Liver (tissue), 8 donors: ENCODE measurements at regions not wholly inside any gene's neighbourhood (a gene's known extent, or its start where the extent isn't known, plus 50 kb on each side); places are given as distances from the start of the nearest gene placed in this dataset.

Source experiments
- DNase-seq: peaks from one replicate; pipeline ENCODE4 v3.0.0-alpha.2; 2017; ENCODE audit warnings: low spot score
- H3K27ac ChIP-seq, 2 donors: one replicate each; pipeline ENCODE4 v1.7.0; 2013; ENCODE audit warnings: inconsistent platforms in 2 of 2, low read length in 2 of 2, control low read depth in 1 of 2, low read depth in 1 of 2, mild to moderate bottlenecking in 1 of 2
- H3K27me3 ChIP-seq, 4 donors: one replicate each; pipeline versions ENCODE4 v1.6.1 to v1.7.0; 2013; ENCODE audit warnings: low read length in 3 of 4, inconsistent platforms in 1 of 4, mild to moderate bottlenecking in 1 of 4, moderate library complexity in 1 of 4; ENCODE audit not compliant: control insufficient read depth in 4 of 4, insufficient read depth in 4 of 4
- H3K36me3 ChIP-seq, 4 donors: one replicate each; pipeline versions ENCODE4 v1.6.1 to v1.7.0; 2013; ENCODE audit warnings: low read length in 3 of 4, mild to moderate bottlenecking in 3 of 4, low read depth in 1 of 4, moderate library complexity in 1 of 4; ENCODE audit not compliant: control insufficient read depth in 4 of 4, insufficient read depth in 3 of 4
- H3K4me1 ChIP-seq, 4 donors: one replicate each; pipeline versions ENCODE4 v1.6.1 to v1.7.0; 2013; ENCODE audit warnings: low read length in 3 of 4, mild to moderate bottlenecking in 3 of 4, moderate library complexity in 1 of 4; ENCODE audit not compliant: control insufficient read depth in 4 of 4, insufficient read depth in 4 of 4
- H3K4me3 ChIP-seq, 3 donors: one replicate each; pipeline versions ENCODE4 v1.6.1 to v1.7.0; 2013; ENCODE audit warnings: low read length in 3 of 3, control low read depth in 1 of 3, low read depth in 1 of 3, mild to moderate bottlenecking in 1 of 3
- H3K9ac ChIP-seq, 2 donors: one replicate each; pipeline ENCODE4 v1.7.0; 2013; ENCODE audit warnings: low read length in 2 of 2, mild to moderate bottlenecking in 2 of 2, moderate library complexity in 2 of 2, control low read depth in 1 of 2, low read depth in 1 of 2
- H3K9me3 ChIP-seq, 4 donors: one replicate each; pipeline versions ENCODE4 v1.6.1 to v1.7.0; 2013; ENCODE audit warnings: low read length in 3 of 4; ENCODE audit not compliant: control insufficient read depth in 4 of 4
- FOXA1 ChIP-seq: IDR thresholded peaks from 2 replicates; pipeline ENCODE4 v1.6.1; 2016; ENCODE audit warnings: antibody characterized with exemption
- GABPA ChIP-seq, 2 donors: IDR thresholded peaks in 1 of 2; conservative IDR thresholded peaks in 1 of 2; 2 replicates each; pipeline ENCODE4 v1.6.1; 2016; ENCODE audit warnings: antibody characterized with exemption in 2 of 2, mild to moderate bottlenecking in 1 of 2, moderate library complexity in 1 of 2
- HNF4A ChIP-seq, 2 donors: conservative IDR thresholded peaks; 2 replicates each; pipeline ENCODE4 v1.6.1; 2016; ENCODE audit warnings: antibody characterized with exemption in 2 of 2, mild to moderate bottlenecking in 2 of 2
- HNF4G ChIP-seq: IDR thresholded peaks from 2 replicates; pipeline ENCODE4 v1.6.1; 2016; ENCODE audit warnings: antibody characterized with exemption
- JUND ChIP-seq, 2 donors: IDR thresholded peaks; 2 replicates each; pipeline ENCODE4 v1.6.1; 2016; ENCODE audit warnings: antibody characterized with exemption in 2 of 2
- NR2F2 ChIP-seq: IDR thresholded peaks from 2 replicates; pipeline ENCODE4 v1.6.1; 2016; ENCODE audit warnings: antibody characterized with exemption
- RXRA ChIP-seq, 2 donors: IDR thresholded peaks; 2 replicates each; pipeline ENCODE4 v1.6.1; 2017 to 2018; ENCODE audit warnings: antibody characterized with exemption in 2 of 2, mild to moderate bottlenecking in 1 of 2
- SP1 ChIP-seq: IDR thresholded peaks from 2 replicates; pipeline ENCODE4 v1.6.1; 2018; ENCODE audit warnings: antibody characterized with exemption, mild to moderate bottlenecking
- TAF1 ChIP-seq: conservative IDR thresholded peaks from 2 replicates; pipeline ENCODE4 v1.6.1; 2016; ENCODE audit warnings: antibody characterized with exemption, mild to moderate bottlenecking
- YY1 ChIP-seq: IDR thresholded peaks from 2 replicates; pipeline ENCODE4 v1.6.1; 2016; ENCODE audit warnings: antibody characterized with exemption, mild to moderate bottlenecking
- WGBS: extraction: QIAGEN DNeasy Blood & Tissue Kit; methylation state at CpG from one replicate; pipeline ENCODE4 v1.1.7; 2013; 5-methylcytosine and 5-hydroxymethylcytosine counted together
- TF ChIP-seq, protein P1 (sequence below): IDR thresholded peaks from 2 replicates; pipeline ENCODE4 v1.6.1; 2016; ENCODE audit warnings: antibody characterized with exemption
- TF ChIP-seq, protein P2 (sequence below): IDR thresholded peaks from 2 replicates; pipeline ENCODE4 v1.6.1; 2016; ENCODE audit warnings: antibody characterized with exemption
- TF ChIP-seq, protein P3 (sequence below): IDR thresholded peaks from 2 replicates; pipeline ENCODE4 v1.6.1; 2016; ENCODE audit warnings: antibody characterized with exemption
- TF ChIP-seq, protein P4 (sequence below): IDR thresholded peaks from 2 replicates; pipeline ENCODE4 v1.6.1; 2016; ENCODE audit warnings: antibody characterized with exemption, mild to moderate bottlenecking
- TF ChIP-seq, protein P5 (sequence below): fragments of 150-350 bp; IDR thresholded peaks from 2 replicates; pipeline ENCODE4 v1.5.1; 2017; ENCODE audit warnings: improper control_type of control experiment, low read depth, low read length; ENCODE audit not compliant: missing input control
- donor health status: healthy.
- donor health status: healthy.
- donor health status: healthy.
- donor health status: healthy.
- donor health status: healthy.

DNA sequence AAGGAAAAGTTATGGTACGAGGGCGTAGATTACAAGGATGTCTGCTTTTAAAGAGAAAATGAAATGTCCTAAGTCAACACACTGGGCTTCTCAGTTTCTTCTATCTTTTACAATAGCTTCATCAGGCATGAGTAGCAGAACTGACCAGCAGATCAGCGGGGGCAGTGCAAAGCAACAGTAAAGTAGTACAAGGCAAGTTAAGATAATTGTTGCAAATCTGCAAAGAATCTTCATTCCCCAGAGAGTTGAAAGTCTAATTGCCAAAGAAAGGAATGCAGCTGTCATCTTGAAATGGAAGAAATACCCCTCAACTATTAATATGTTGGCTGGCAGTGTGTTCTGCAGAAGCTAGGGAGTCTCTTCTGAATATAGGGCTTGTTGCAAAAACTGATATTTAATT, 60.2 kb upstream of the SLC39A10 start:
- Histone ChIP-seq H3K9ac (no peak overlapping the region), H3K4me1 (peaks cover 0 to 13% (median 11%) of the 10 kb centered on the region in 4 donors), H3K9me3 (no peaks in the 10 kb centered on the region), H3K27me3 (no peaks in the 10 kb centered on the region), H3K36me3 (no peaks in the 10 kb centered on the region), H3K4me3 (no peak overlapping the region), H3K27ac (no peak overlapping the region)
- no peak for TF ChIP-seq TAF1
- TF ChIP-seq, protein P1, sequence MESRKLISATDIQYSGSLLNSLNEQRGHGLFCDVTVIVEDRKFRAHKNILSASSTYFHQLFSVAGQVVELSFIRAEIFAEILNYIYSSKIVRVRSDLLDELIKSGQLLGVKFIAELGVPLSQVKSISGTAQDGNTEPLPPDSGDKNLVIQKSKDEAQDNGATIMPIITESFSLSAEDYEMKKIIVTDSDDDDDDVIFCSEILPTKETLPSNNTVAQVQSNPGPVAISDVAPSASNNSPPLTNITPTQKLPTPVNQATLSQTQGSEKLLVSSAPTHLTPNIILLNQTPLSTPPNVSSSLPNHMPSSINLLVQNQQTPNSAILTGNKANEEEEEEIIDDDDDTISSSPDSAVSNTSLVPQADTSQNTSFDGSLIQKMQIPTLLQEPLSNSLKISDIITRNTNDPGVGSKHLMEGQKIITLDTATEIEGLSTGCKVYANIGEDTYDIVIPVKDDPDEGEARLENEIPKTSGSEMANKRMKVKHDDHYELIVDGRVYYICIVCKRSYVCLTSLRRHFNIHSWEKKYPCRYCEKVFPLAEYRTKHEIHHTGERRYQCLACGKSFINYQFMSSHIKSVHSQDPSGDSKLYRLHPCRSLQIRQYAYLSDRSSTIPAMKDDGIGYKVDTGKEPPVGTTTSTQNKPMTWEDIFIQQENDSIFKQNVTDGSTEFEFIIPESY = no peak
- TF ChIP-seq NR2F2 = no peak
- TF ChIP-seq JUND (IDR thresholded peaks at IDR 0.05) = no peak
- TF ChIP-seq GABPA (IDR thresholded peaks at IDR 0.05 in 1 of 2, conservative IDR thresholded peaks at IDR 0.05 in 1 of 2) = no peak
- TF ChIP-seq FOXA1 = no peak
- TF ChIP-seq, protein P2, sequence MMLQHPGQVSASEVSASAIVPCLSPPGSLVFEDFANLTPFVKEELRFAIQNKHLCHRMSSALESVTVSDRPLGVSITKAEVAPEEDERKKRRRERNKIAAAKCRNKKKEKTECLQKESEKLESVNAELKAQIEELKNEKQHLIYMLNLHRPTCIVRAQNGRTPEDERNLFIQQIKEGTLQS = no peak
- DNase-seq = no peak
- WGBS = 95% methylated on average over 3 of the region's 3 CpGs

DNA sequence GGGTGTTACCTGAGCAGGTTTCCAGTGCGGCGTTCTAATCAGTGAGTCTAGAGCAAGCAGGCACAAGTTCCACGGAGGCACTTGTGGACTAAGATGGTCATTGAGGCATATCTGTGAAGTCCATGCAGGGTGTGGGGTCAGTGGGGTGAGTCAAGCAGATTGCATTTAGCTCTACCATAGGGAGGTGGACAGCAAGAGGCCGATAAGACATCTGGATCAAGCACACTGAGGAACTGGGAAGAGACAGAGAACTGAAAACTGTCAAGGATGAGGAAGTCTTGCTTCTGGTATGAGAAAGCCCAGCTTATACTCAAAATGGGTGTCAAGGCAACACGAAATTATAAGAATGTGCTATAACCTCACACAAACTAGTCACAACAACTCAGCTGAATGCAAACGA, 61.2 kb upstream of the SLC39A10 start:
- no peak overlapping the region for H3K9ac ChIP-seq
- H3K36me3 ChIP-seq = no peaks in the 10 kb centered on the region
- no peak overlapping the region for H3K27ac ChIP-seq
- no peak for TF ChIP-seq FOXA1
- TF ChIP-seq HNF4A (conservative IDR thresholded peaks at IDR 0.05) = no peak
- TF ChIP-seq, protein P3, sequence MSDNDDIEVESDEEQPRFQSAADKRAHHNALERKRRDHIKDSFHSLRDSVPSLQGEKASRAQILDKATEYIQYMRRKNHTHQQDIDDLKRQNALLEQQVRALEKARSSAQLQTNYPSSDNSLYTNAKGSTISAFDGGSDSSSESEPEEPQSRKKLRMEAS = no peak
- TF ChIP-seq HNF4G = no peak
- TF ChIP-seq, protein P4, sequence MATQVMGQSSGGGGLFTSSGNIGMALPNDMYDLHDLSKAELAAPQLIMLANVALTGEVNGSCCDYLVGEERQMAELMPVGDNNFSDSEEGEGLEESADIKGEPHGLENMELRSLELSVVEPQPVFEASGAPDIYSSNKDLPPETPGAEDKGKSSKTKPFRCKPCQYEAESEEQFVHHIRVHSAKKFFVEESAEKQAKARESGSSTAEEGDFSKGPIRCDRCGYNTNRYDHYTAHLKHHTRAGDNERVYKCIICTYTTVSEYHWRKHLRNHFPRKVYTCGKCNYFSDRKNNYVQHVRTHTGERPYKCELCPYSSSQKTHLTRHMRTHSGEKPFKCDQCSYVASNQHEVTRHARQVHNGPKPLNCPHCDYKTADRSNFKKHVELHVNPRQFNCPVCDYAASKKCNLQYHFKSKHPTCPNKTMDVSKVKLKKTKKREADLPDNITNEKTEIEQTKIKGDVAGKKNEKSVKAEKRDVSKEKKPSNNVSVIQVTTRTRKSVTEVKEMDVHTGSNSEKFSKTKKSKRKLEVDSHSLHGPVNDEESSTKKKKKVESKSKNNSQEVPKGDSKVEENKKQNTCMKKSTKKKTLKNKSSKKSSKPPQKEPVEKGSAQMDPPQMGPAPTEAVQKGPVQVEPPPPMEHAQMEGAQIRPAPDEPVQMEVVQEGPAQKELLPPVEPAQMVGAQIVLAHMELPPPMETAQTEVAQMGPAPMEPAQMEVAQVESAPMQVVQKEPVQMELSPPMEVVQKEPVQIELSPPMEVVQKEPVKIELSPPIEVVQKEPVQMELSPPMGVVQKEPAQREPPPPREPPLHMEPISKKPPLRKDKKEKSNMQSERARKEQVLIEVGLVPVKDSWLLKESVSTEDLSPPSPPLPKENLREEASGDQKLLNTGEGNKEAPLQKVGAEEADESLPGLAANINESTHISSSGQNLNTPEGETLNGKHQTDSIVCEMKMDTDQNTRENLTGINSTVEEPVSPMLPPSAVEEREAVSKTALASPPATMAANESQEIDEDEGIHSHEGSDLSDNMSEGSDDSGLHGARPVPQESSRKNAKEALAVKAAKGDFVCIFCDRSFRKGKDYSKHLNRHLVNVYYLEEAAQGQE = no peak
- TF ChIP-seq, protein P1 = no peak
- no peak for TF ChIP-seq GABPA (IDR thresholded peaks at IDR 0.05 in 1 of 2, conservative IDR thresholded peaks at IDR 0.05 in 1 of 2)
- TF ChIP-seq, protein P5, sequence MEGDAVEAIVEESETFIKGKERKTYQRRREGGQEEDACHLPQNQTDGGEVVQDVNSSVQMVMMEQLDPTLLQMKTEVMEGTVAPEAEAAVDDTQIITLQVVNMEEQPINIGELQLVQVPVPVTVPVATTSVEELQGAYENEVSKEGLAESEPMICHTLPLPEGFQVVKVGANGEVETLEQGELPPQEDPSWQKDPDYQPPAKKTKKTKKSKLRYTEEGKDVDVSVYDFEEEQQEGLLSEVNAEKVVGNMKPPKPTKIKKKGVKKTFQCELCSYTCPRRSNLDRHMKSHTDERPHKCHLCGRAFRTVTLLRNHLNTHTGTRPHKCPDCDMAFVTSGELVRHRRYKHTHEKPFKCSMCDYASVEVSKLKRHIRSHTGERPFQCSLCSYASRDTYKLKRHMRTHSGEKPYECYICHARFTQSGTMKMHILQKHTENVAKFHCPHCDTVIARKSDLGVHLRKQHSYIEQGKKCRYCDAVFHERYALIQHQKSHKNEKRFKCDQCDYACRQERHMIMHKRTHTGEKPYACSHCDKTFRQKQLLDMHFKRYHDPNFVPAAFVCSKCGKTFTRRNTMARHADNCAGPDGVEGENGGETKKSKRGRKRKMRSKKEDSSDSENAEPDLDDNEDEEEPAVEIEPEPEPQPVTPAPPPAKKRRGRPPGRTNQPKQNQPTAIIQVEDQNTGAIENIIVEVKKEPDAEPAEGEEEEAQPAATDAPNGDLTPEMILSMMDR = no peak
- no peak for TF ChIP-seq RXRA (IDR thresholded peaks at IDR 0.05)
- no peak for TF ChIP-seq SP1
- TF ChIP-seq NR2F2 = no peak
- no peak for TF ChIP-seq YY1
- no peaks in the 10 kb centered on the region for H3K27me3 ChIP-seq
- peaks cover 0 to 16% (median 13%) of the 10 kb centered on the region in 4 donors for H3K4me1 ChIP-seq
- H3K9me3 ChIP-seq = no peaks in the 10 kb centered on the region
- no peak overlapping the region for H3K4me3 ChIP-seq
- DNase-seq = peak; percentile 43
- 90% methylated on average over 6 of the region's 6 CpGs for WGBS
